Loucy (cell line): ENCODE measurements at regions not wholly inside any gene's neighbourhood (a gene's known extent, or its start where the extent isn't known, plus 50 kb on each side); places are given as distances from the start of the nearest gene placed in this dataset.

Experiments used
- CTCF ChIP-seq: fragments of 200-600 bp; sonication (generic); conservative IDR thresholded peaks from 2 replicates; pipeline ENCODE4 v1.5.1; 2014; ENCODE audit warnings: mild to moderate bottlenecking, antibody characterized with exemption, low read length
- EZH2phosphoT487 ChIP-seq: fragments of 200-600 bp; IDR thresholded peaks from 2 replicates; pipeline ENCODE4 v1.6.1; 2018; ENCODE audit warnings: antibody characterized with exemption, mild to moderate bottlenecking, moderate library complexity, borderline replicate concordance

DNA sequence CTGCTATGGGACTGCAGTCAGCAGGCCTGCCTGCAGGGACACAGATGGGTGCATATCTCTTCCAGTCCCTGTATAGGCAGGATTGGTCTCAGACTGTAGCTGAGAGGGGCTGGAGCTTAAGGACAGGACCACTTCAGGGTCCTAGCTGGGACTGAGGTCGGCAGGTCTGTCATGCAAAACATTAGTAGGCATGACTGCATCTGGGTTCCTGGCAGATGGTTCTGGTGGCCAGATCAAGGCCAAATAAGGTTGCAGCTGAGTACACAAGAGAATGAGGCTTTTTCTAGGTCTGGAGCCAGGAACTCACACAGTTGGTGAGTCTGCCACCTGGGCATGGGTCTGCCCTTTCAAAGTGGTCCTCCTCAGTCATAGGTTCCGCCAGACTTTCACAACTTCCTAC is 155.8 kb downstream of the TPH2 start:
- TF ChIP-seq CTCF: no peak
- TF ChIP-seq EZH2phosphoT487: no peak
